ENCODE measurements at regions not wholly inside any gene's neighbourhood (a gene's known extent, or its start where the extent isn't known, plus 50 kb on each side); places are given as distances from the start of the nearest gene placed in this dataset.

- TF ChIP-seq CTCF (IDR thresholded peaks at IDR 0.05), result no peak
- no peak for TF ChIP-seq POLR2A (IDR thresholded peaks at IDR 0.05)
Observed at GRCh38 chr10:43980313-43980712, 331.6 kb upstream of the ZNF32 start.
